Activated CD4-positive, CD25-positive, alpha-beta regulatory T cell treated with anti-CD3 and anti-CD28 coated beads, Interleukin-2, amount 50 U/mL, for 72 hours (primary cell): ENCODE measurements at regions not wholly inside any gene's neighbourhood (a gene's known extent, or its start where the extent isn't known, plus 50 kb on each side); places are given as distances from the start of the nearest gene placed in this dataset.
"Not testable (repeated sequence)": the region's sequence is repeated elsewhere in the genome, so short reads cannot be mapped to it uniquely, and the experiment has no call there.

ENCODE experiments used
- DNase-seq: peaks from one replicate; pipeline ENCODE4 v3.0.0; 2021

GRCh38 chr2:7657526-7657925 lies 740.3 kb downstream of the RNF144A start:
- not testable (repeated sequence) for DNase-seq

GRCh38 chr2:7658486-7658885 lies 741.3 kb downstream of the RNF144A start:
- DNase-seq = no peak

- no peak for DNase-seq
Measured at GRCh38 chr2:7660816-7661215, 743.6 kb downstream of the RNF144A start.

GRCh38 chr2:7661502-7661901 lies 744.3 kb downstream of the RNF144A start:
- DNase-seq = no peak

- no peak for DNase-seq
Measured at GRCh38 chr2:7665880-7666279, 748.7 kb downstream of the RNF144A start.

GRCh38 chr2:7666596-7667259 lies 749.5 kb downstream of the RNF144A start:
- DNase-seq = no peak

- no peak for DNase-seq
Measured at GRCh38 chr2:7667260-7667757, 750.1 kb downstream of the RNF144A start.

- no peak for DNase-seq
Measured at GRCh38 chr2:7670905-7671641, 753.9 kb downstream of the RNF144A start.

GRCh38 chr2:7672027-7672684 lies 754.9 kb downstream of the RNF144A start:
- DNase-seq = peak; percentile 59

- DNase-seq = no peak
Measured at GRCh38 chr2:7672685-7673071, 755.5 kb downstream of the RNF144A start.

- no peak for DNase-seq
Measured at GRCh38 chr2:7673101-7673500, 755.9 kb downstream of the RNF144A start.

GRCh38 chr2:7673853-7674252 lies 756.6 kb downstream of the RNF144A start:
- DNase-seq = no peak

GRCh38 chr2:7674606-7675005 lies 757.4 kb downstream of the RNF144A start:
- no peak for DNase-seq

- DNase-seq = no peak
Measured at GRCh38 chr2:7676714-7677113, 759.5 kb downstream of the RNF144A start.

- DNase-seq = no peak
Measured at GRCh38 chr2:7681881-7682461, 764.8 kb downstream of the RNF144A start.

GRCh38 chr2:7683196-7683595 lies 766.0 kb downstream of the RNF144A start:
- no peak for DNase-seq

GRCh38 chr2:7683708-7684107 lies 766.5 kb downstream of the RNF144A start:
- DNase-seq = no peak

- DNase-seq = no peak
Measured at GRCh38 chr2:7685342-7686015, 768.3 kb downstream of the RNF144A start.

GRCh38 chr2:7686016-7686385 lies 768.8 kb downstream of the RNF144A start:
- no peak for DNase-seq

GRCh38 chr2:7691961-7692656 lies 774.9 kb downstream of the RNF144A start:
- DNase-seq = no peak

- DNase-seq = no peak
Measured at GRCh38 chr2:7692657-7693161, 775.5 kb downstream of the RNF144A start.
